Breast epithelium (tissue), 4 donors: ENCODE measurements at regions not wholly inside any gene's neighbourhood (a gene's known extent, or its start where the extent isn't known, plus 50 kb on each side); places are given as distances from the start of the nearest gene placed in this dataset.
A peak's percentile ranks its signal among the peaks of the same experiment; 100 is the strongest.

Source experiments
- DNase-seq, 2 donors: peaks; one replicate each; pipeline ENCODE4 v3.0.0-alpha.2; 2019; ENCODE audit warnings: low spot score in 2 of 2
- H3K27ac ChIP-seq, 2 donors: fragments of 200-600 bp; sonication (generic) in 1 of 2; one replicate each; pipeline ENCODE4 v1.5.1; 2016 to 2019; ENCODE audit warnings: mild to moderate bottlenecking in 1 of 2
- H3K27me3 ChIP-seq, 2 donors: fragments of 200-600 bp; sonication (generic) in 1 of 2; one replicate each; pipeline versions ENCODE4 v1.5.1 to v1.6.0; 2017 to 2019; ENCODE audit warnings: control low read depth in 1 of 2, mild to moderate bottlenecking in 1 of 2
- H3K36me3 ChIP-seq: fragments of 200-600 bp; one replicate; pipeline ENCODE4 v1.5.1; 2019
- H3K4me1 ChIP-seq, 2 donors: fragments of 200-600 bp; sonication (generic); one replicate each; pipeline ENCODE4 v1.5.1; 2016 to 2019; ENCODE audit warnings: control low read depth in 1 of 2
- H3K4me3 ChIP-seq, 3 donors: fragments of 200-600 bp; sonication (generic); 1 replicate in 2 of 3; 2 replicates in 1 of 3; pipeline ENCODE4 v1.5.1; 2016 to 2019; ENCODE audit warnings: mild to moderate bottlenecking in 3 of 3, moderate library complexity in 2 of 3
- H3K9me3 ChIP-seq, 2 donors: fragments of 200-600 bp; sonication (generic) in 1 of 2; one replicate each; pipeline ENCODE4 v1.5.1; 2016 to 2019; ENCODE audit warnings: control low read depth in 1 of 2
- POLR2A ChIP-seq: fragments of 450-650 bp; IDR thresholded peaks from one replicate; pipeline ENCODE4 v1.6.1; 2016; ENCODE audit warnings: antibody characterized with exemption, mild to moderate bottlenecking, moderate library complexity
- POLR2AphosphoS5 ChIP-seq, 3 donors: sonication (generic); formaldehyde crosslinking; IDR thresholded peaks; one replicate each; pipeline ENCODE4 v1.6.1; 2017; ENCODE audit warnings: antibody characterized with exemption in 3 of 3
- intact Hi-C: fragments of 100-400 bp; cut with DNase I; formaldehyde crosslinking; loops from one replicate; pipeline ENCODE4 v1.15.1; 2023; ENCODE audit warnings: low total_unique reads
- TF ChIP-seq, protein P1 (sequence below), 3 donors: fragments of 450-650 bp; IDR thresholded peaks; one replicate each; pipeline ENCODE4 v1.5.1; 2016 to 2017; ENCODE audit warnings: antibody characterized with exemption in 3 of 3, mild to moderate bottlenecking in 3 of 3, moderate library complexity in 3 of 3

- DNase-seq = no peak
- TF ChIP-seq POLR2AphosphoS5 (IDR thresholded peaks at IDR 0.05) = no peak
- Histone ChIP-seq H3K4me1 (no peaks in the 10 kb centered on the region), H3K9me3 (no peaks in the 10 kb centered on the region), H3K27me3 (no peaks in the 10 kb centered on the region), H3K36me3 (no peaks in the 10 kb centered on the region), H3K4me3 (no peak overlapping the region), H3K27ac (no peak overlapping the region)
- intact Hi-C loops = no loop called here
Observed at GRCh38 chr2:100739735-100740432, 80.1 kb upstream of the NPAS2 start.

- Histone ChIP-seq H3K36me3 (no peaks in the 10 kb centered on the region), H3K27ac (peak overlapping the region in 1 of 2 donors; percentile 72), H3K4me3 (no peak overlapping the region), H3K27me3 (no peaks in the 10 kb centered on the region), H3K9me3 (no peaks in the 10 kb centered on the region), H3K4me1 (no peaks in the 10 kb centered on the region)
- no peak for DNase-seq
- TF ChIP-seq, protein P1, sequence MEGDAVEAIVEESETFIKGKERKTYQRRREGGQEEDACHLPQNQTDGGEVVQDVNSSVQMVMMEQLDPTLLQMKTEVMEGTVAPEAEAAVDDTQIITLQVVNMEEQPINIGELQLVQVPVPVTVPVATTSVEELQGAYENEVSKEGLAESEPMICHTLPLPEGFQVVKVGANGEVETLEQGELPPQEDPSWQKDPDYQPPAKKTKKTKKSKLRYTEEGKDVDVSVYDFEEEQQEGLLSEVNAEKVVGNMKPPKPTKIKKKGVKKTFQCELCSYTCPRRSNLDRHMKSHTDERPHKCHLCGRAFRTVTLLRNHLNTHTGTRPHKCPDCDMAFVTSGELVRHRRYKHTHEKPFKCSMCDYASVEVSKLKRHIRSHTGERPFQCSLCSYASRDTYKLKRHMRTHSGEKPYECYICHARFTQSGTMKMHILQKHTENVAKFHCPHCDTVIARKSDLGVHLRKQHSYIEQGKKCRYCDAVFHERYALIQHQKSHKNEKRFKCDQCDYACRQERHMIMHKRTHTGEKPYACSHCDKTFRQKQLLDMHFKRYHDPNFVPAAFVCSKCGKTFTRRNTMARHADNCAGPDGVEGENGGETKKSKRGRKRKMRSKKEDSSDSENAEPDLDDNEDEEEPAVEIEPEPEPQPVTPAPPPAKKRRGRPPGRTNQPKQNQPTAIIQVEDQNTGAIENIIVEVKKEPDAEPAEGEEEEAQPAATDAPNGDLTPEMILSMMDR (IDR thresholded peaks at IDR 0.05) = no peak
- TF ChIP-seq POLR2AphosphoS5 (IDR thresholded peaks at IDR 0.05) (no peak), POLR2A (no peak)
- intact Hi-C loops = no loop called here
Observed at GRCh38 chr2:100741880-100742276, 78.1 kb upstream of the NPAS2 start.

- intact Hi-C loops = no loop called here
- no peak for DNase-seq
- Histone ChIP-seq H3K4me3 (no peak overlapping the region), H3K27ac (peak overlapping the region; percentile 46 to 72), H3K9me3 (no peaks in the 10 kb centered on the region), H3K36me3 (no peaks in the 10 kb centered on the region), H3K27me3 (no peaks in the 10 kb centered on the region), H3K4me1 (no peaks in the 10 kb centered on the region)
- TF ChIP-seq POLR2A = no peak
- TF ChIP-seq POLR2AphosphoS5 (IDR thresholded peaks at IDR 0.05) = no peak
- TF ChIP-seq, protein P1 (IDR thresholded peaks at IDR 0.05) = no peak
Observed at GRCh38 chr2:100742277-100743254, 77.4 kb upstream of the NPAS2 start.

DNA sequence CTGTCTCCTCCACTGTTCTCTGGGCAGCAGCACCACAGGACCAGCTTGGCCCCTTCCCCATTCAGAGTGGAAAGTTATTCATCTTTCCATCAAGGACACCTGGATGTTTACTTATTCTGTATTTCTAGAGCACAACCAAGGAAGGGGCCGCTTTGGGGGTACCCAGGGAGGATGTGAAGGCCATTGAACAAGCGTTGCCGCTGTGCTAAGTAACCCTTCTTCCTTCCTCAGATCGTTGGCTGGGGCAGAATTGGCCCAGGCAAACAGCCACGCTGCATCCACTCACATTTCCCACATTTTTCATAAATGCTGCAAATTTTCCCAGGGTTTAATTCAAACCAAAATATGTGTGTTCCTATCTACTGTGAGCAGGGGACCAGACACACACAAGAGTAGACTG lies 76.2 kb upstream of the NPAS2 start:
- no peak overlapping the region for H3K4me3 ChIP-seq
- TF ChIP-seq, protein P1 (IDR thresholded peaks at IDR 0.05) = no peak
- TF ChIP-seq POLR2A = no peak
- no peak for TF ChIP-seq POLR2AphosphoS5 (IDR thresholded peaks at IDR 0.05)
- H3K27me3 ChIP-seq = no peaks in the 10 kb centered on the region
- DNase-seq = no peak
- intact Hi-C loops = no loop called here
- H3K27ac ChIP-seq = no peak overlapping the region
- no peaks in the 10 kb centered on the region for H3K9me3 ChIP-seq
- H3K4me1 ChIP-seq = no peaks in the 10 kb centered on the region
- no peaks in the 10 kb centered on the region for H3K36me3 ChIP-seq

DNA sequence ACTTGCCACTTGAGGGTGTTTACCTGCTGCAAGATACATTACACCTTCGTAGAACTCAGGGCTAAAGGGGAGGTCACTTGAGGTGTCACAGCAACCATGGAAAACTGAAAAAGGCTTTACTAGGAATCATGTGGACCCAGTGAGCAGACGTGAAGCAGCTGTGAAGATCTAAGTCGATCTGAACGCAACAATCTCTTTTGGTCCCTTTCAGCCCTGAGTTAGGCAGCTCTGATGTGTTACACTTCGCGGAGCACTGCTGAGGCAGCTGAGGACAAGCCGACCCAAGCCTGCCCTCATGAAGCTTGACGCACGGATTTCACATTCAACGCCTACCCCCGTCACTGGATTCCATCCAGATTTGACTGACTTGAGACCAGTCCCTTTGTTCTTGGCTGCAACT lies 75.8 kb upstream of the NPAS2 start:
- intact Hi-C loops = no loop called here
- no peak for DNase-seq
- Histone ChIP-seq H3K4me3 (no peak overlapping the region), H3K27me3 (no peaks in the 10 kb centered on the region), H3K4me1 (no peaks in the 10 kb centered on the region), H3K36me3 (no peaks in the 10 kb centered on the region), H3K9me3 (no peaks in the 10 kb centered on the region), H3K27ac (no peak overlapping the region)
- TF ChIP-seq, protein P1 (IDR thresholded peaks at IDR 0.05) = no peak
- TF ChIP-seq POLR2A (no peak), POLR2AphosphoS5 (IDR thresholded peaks at IDR 0.05) (no peak)
